GM12872 (cell line): ENCODE measurements at regions not wholly inside any gene's neighbourhood (a gene's known extent, or its start where the extent isn't known, plus 50 kb on each side); places are given as distances from the start of the nearest gene placed in this dataset.

ENCODE experiments used
- CTCF ChIP-seq: IDR thresholded peaks from 3 replicates; pipeline ENCODE4 v1.5.1; 2011; ENCODE audit warnings: low read depth, mild to moderate bottlenecking, low read length, moderate library complexity; ENCODE audit not compliant: insufficient read depth

DNA sequence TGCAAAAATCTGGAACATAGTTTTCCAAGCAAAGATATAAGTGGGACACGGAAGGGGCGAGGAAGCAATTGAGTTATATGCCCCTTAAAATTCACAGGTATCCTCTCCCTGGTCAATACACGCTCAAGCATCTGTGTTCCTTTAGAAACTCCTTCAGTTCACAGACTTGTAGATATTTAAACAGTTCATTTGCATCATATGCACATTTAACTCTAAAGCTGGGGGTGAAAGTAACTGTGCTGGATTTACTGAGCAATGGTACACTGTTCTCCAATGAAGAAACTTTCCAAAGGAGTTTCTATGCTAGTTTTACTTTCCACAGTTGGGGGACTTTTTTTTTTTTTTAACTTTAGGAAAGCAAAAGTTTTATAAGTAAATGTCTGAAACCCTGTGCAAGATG is 293.0 kb upstream of the TNP1 start:
- no peak for TF ChIP-seq CTCF

DNA sequence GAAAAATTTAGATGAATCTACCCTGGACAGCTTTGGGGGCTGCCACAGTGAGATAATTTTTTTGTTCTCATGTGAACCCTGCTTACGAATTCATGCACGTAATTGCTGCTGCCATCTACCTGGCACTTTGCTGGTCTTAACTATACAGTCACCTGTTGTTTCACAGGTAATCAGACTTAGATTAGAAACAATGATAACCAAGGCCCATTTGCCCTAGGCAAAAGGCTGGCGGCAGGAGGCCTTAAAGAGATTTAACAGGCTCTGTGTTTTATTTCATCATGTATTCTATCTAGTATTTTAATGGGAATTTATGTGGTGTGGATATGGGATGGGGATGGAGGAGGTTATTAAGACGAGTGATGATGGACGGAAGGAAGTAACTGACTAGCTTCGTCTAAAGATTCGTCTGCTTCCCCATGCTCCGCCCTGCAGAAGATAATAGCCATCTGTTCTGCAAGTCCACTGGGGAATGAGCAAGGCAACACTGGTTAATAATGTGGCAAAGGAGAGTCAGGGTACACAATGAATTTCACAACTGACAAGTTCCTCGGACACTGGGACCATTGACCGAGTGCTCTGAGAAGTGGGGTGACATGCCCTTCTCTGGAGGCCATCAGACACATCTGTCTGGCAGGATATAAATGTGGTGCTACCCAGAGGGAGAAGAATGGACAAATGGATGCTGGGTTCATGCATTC is 291.8 kb upstream of the TNP1 start:
- TF ChIP-seq CTCF: no peak

GRCh38 chr2:217150236-217150635 is 290.4 kb upstream of the TNP1 start:
- TF ChIP-seq CTCF: no peak

DNA sequence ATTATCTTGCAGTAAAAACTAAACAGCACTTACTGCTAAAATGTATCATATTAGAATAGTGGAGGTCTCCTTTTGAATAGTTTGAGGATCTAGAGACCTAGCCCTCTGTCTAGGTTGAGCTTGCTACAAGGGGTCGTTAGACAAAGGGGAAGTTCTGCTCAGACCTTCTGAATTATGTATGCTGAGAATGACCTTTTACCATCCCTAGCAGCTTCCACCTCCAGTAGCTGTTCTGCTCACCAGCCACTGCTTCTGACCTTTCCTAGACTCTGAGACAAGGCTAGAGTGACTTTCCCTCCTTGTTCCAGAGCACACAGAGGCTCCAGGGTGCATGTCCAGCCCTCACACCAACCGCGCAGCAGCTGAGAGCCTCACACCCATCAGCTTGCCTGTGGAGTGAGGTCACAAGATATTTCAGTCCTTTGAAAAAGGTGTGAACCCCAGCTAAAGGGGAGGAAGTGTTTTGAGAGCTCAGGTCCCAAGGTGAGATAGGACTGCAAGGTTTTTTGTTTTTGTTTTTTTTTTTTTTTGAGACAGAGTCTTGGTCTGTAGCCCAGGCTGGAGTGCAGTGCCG is 289.3 kb upstream of the TNP1 start:
- no peak for TF ChIP-seq CTCF

DNA sequence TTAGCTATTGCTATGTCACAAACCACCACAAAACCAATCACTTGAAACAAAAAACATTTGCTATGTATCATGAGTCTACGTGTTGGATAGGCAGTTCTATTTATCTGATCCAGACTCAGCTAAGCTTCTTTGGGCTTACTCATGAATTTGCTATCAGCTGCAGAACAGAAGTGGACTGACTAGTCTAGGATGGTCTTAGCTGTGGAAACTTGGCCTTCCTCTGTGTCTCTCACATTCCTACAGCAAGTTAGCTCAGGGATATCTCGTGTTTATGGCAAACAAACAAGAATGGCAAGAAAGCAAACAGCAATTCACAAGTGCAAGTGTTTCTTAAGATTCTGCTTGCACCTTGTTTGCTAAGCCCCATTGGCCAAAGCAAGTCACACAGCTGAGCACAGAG is 288.0 kb upstream of the TNP1 start:
- no peak for TF ChIP-seq CTCF

- no peak for TF ChIP-seq CTCF
These were observed 287.1 kb upstream of the TNP1 start for GRCh38 chr2:217146956-217147355.

DNA sequence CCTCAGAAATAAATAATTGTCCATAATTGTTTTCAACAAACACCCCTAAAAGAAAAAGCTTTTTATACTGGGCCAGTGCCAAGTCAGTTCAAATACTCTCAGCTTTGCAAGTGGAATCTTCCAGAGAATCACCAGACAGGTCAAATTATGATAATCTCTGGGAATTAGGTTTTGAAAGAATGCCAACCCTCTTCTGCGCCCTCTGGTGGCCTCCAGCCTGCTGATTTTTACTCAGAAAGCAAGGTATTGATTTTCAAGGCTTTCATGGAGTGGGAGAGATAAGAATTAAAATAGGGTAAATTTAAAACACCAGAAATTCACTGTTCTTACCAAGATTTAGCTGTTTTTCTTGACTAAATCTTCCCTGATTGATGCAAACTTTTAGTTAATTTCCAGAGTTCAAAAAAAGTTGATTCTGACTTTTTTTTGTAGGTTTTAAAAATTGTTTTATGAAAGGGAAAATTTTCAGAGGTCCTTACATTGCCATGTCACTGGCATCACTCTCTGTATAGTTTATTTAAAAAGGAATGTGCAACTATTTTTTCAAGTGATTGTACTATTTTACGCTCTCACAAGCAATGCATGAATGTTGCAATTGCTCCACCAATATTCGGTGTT is 282.9 kb upstream of the TNP1 start:
- TF ChIP-seq CTCF: peak; percentile 61
